ENCODE measurements at regions not wholly inside any gene's neighbourhood (a gene's known extent, or its start where the extent isn't known, plus 50 kb on each side); places are given as distances from the start of the nearest gene placed in this dataset.

DNA sequence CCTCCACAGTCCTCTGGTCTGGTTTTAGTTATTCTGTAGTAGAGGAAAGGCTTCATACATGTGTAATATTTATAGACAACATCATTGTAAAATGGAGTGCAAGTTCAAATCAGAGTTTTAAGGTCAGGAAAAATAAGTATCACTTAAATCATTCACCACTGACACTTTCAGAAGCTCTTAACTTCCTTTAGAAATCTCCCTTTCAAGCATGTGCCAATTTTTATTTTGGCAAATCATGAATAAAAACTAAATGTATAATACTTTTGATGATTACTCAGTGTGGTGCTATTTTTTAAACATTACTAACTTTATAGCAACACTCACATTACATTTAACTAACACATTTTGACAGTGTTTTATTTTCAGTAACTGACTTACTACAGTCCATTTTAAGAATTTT is 112.2 kb downstream of the OGFRL1 start:
- TF ChIP-seq, protein P1, sequence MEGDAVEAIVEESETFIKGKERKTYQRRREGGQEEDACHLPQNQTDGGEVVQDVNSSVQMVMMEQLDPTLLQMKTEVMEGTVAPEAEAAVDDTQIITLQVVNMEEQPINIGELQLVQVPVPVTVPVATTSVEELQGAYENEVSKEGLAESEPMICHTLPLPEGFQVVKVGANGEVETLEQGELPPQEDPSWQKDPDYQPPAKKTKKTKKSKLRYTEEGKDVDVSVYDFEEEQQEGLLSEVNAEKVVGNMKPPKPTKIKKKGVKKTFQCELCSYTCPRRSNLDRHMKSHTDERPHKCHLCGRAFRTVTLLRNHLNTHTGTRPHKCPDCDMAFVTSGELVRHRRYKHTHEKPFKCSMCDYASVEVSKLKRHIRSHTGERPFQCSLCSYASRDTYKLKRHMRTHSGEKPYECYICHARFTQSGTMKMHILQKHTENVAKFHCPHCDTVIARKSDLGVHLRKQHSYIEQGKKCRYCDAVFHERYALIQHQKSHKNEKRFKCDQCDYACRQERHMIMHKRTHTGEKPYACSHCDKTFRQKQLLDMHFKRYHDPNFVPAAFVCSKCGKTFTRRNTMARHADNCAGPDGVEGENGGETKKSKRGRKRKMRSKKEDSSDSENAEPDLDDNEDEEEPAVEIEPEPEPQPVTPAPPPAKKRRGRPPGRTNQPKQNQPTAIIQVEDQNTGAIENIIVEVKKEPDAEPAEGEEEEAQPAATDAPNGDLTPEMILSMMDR (IDR thresholded peaks at IDR 0.05; ENCODE audit: low read depth, low read length, missing input control), result no peak
- TF ChIP-seq, protein P2, sequence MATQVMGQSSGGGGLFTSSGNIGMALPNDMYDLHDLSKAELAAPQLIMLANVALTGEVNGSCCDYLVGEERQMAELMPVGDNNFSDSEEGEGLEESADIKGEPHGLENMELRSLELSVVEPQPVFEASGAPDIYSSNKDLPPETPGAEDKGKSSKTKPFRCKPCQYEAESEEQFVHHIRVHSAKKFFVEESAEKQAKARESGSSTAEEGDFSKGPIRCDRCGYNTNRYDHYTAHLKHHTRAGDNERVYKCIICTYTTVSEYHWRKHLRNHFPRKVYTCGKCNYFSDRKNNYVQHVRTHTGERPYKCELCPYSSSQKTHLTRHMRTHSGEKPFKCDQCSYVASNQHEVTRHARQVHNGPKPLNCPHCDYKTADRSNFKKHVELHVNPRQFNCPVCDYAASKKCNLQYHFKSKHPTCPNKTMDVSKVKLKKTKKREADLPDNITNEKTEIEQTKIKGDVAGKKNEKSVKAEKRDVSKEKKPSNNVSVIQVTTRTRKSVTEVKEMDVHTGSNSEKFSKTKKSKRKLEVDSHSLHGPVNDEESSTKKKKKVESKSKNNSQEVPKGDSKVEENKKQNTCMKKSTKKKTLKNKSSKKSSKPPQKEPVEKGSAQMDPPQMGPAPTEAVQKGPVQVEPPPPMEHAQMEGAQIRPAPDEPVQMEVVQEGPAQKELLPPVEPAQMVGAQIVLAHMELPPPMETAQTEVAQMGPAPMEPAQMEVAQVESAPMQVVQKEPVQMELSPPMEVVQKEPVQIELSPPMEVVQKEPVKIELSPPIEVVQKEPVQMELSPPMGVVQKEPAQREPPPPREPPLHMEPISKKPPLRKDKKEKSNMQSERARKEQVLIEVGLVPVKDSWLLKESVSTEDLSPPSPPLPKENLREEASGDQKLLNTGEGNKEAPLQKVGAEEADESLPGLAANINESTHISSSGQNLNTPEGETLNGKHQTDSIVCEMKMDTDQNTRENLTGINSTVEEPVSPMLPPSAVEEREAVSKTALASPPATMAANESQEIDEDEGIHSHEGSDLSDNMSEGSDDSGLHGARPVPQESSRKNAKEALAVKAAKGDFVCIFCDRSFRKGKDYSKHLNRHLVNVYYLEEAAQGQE (IDR thresholded peaks at IDR 0.05), result no peak
- TF ChIP-seq SP1 (IDR thresholded peaks at IDR 0.05) (no peak), FOXA1 (IDR thresholded peaks at IDR 0.05) (no peak), RAD21 (IDR thresholded peaks at IDR 0.05) (no peak)
- TF ChIP-seq, protein P3, sequence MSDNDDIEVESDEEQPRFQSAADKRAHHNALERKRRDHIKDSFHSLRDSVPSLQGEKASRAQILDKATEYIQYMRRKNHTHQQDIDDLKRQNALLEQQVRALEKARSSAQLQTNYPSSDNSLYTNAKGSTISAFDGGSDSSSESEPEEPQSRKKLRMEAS (IDR thresholded peaks at IDR 0.05), result no peak

Measured in liver (tissue), 3 donors.